ENCODE measurements at regions not wholly inside any gene's neighbourhood (a gene's known extent, or its start where the extent isn't known, plus 50 kb on each side); places are given as distances from the start of the nearest gene placed in this dataset.

- no peaks in the 10 kb centered on the region for H3K4me1 ChIP-seq (replicated peaks)
- no peaks in the 10 kb centered on the region for H3K9me3 ChIP-seq (replicated peaks)
- no peaks in the 10 kb centered on the region for H3K36me3 ChIP-seq
- no peak overlapping the region for H3K27ac ChIP-seq
- no peak overlapping the region for H3K4me3 ChIP-seq
- no peaks in the 10 kb centered on the region for H3K27me3 ChIP-seq (replicated peaks)
- no peak for DNase-seq (ENCODE audit: low read depth in 1 of 2, low spot score in 2 of 2)
These were observed 388.4 kb upstream of the RASGEF1B start for GRCh38 chr4:81860111-81860510.

- no peak overlapping the region for H3K27ac ChIP-seq
- H3K4me1 ChIP-seq (replicated peaks), result no peaks in the 10 kb centered on the region
- H3K27me3 ChIP-seq (replicated peaks), result no peaks in the 10 kb centered on the region
- no peak for DNase-seq (ENCODE audit: low read depth in 1 of 2, low spot score in 2 of 2)
- no peak overlapping the region for H3K4me3 ChIP-seq
- no peaks in the 10 kb centered on the region for H3K36me3 ChIP-seq
- H3K9me3 ChIP-seq (replicated peaks), result no peaks in the 10 kb centered on the region
These were observed 382.7 kb upstream of the RASGEF1B start for GRCh38 chr4:81854406-81854805.

GRCh38 chr4:81852031-81852715 is 380.5 kb upstream of the RASGEF1B start:
- Histone ChIP-seq H3K9me3 (replicated peaks) (no peaks in the 10 kb centered on the region), H3K4me1 (replicated peaks) (no peaks in the 10 kb centered on the region), H3K36me3 (no peaks in the 10 kb centered on the region), H3K27ac (no peak overlapping the region), H3K4me3 (no peak overlapping the region), H3K27me3 (replicated peaks) (no peaks in the 10 kb centered on the region)
- DNase-seq (ENCODE audit: low read depth in 1 of 2, low spot score in 2 of 2), result no peak

DNA sequence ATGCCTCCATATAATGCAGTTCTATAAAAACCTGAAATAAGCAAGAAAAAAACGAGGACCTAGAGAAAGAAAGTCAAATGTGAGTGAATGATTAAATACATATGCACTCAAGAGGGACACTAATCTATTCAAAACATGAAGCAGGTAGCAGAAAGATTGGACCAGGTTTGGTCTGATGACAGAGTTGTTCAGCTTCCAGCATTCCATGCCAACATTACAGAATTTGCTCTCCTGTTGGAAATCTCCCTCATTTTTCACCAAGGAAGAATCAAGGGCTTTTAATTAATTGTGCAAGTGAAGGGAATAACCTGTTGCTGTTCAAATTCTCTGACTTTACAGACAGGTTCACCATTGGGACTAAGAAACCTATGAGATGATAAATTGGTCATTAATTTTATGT is 379.0 kb upstream of the RASGEF1B start:
- no peaks in the 10 kb centered on the region for H3K27me3 ChIP-seq (replicated peaks)
- no peak for DNase-seq (ENCODE audit: low read depth in 1 of 2, low spot score in 2 of 2)
- H3K36me3 ChIP-seq, result no peaks in the 10 kb centered on the region
- no peaks in the 10 kb centered on the region for H3K9me3 ChIP-seq (replicated peaks)
- no peak overlapping the region for H3K4me3 ChIP-seq
- no peak overlapping the region for H3K27ac ChIP-seq
- H3K4me1 ChIP-seq (replicated peaks), result no peaks in the 10 kb centered on the region

DNA sequence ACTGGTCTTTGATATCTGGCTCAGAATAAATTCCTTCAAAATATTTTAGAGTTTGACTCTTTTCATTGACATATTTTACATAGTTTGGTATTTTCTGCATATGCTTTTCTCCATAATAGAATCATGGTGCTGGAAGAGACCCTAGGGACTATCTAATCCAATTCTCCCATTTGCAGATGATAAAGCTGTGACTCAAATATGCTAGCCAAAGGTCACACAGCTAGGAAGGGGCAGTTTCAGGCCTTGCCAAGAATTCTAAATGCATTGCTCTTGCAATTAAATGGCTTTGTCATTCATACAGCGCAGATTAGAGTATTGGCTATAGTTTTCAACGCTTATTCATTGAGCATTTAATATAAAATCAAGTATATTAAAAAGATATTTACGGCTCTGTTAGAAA is 374.1 kb upstream of the RASGEF1B start:
- no peaks in the 10 kb centered on the region for H3K9me3 ChIP-seq (replicated peaks)
- no peaks in the 10 kb centered on the region for H3K36me3 ChIP-seq
- no peaks in the 10 kb centered on the region for H3K4me1 ChIP-seq (replicated peaks)
- H3K27me3 ChIP-seq (replicated peaks), result 0 out of 2 replicates have a peak, but pooled peaks cover 3% of the 10 kb centered on the region
- no peak overlapping the region for H3K4me3 ChIP-seq
- no peak for DNase-seq (ENCODE audit: low read depth in 1 of 2, low spot score in 2 of 2)
- H3K27ac ChIP-seq, result no peak overlapping the region

GRCh38 chr4:81845273-81845672 is 373.6 kb upstream of the RASGEF1B start:
- DNase-seq (ENCODE audit: low read depth in 1 of 2, low spot score in 2 of 2), result no peak
- H3K27ac ChIP-seq, result no peak overlapping the region
- no peaks in the 10 kb centered on the region for H3K4me1 ChIP-seq (replicated peaks)

GRCh38 chr4:81844717-81845116 is 373.0 kb upstream of the RASGEF1B start:
- Histone ChIP-seq H3K36me3 (no peaks in the 10 kb centered on the region), H3K4me3 (no peak overlapping the region), H3K9me3 (replicated peaks) (no peaks in the 10 kb centered on the region), H3K27me3 (replicated peaks) (0 out of 2 replicates have a peak, but pooled peaks cover 3% of the 10 kb centered on the region), H3K4me1 (replicated peaks) (no peaks in the 10 kb centered on the region), H3K27ac (no peak overlapping the region)
- peak; percentile 43 to 44 for DNase-seq (ENCODE audit: low read depth in 1 of 2, low spot score in 2 of 2)

More at GRCh38 chr4:81845273-81845672, 373.6 kb upstream of the RASGEF1B start:
- Histone ChIP-seq H3K36me3 (no peaks in the 10 kb centered on the region), H3K4me3 (no peak overlapping the region), H3K27me3 (replicated peaks) (0 out of 2 replicates have a peak, but pooled peaks cover 3% of the 10 kb centered on the region), H3K9me3 (replicated peaks) (no peaks in the 10 kb centered on the region)

DNA sequence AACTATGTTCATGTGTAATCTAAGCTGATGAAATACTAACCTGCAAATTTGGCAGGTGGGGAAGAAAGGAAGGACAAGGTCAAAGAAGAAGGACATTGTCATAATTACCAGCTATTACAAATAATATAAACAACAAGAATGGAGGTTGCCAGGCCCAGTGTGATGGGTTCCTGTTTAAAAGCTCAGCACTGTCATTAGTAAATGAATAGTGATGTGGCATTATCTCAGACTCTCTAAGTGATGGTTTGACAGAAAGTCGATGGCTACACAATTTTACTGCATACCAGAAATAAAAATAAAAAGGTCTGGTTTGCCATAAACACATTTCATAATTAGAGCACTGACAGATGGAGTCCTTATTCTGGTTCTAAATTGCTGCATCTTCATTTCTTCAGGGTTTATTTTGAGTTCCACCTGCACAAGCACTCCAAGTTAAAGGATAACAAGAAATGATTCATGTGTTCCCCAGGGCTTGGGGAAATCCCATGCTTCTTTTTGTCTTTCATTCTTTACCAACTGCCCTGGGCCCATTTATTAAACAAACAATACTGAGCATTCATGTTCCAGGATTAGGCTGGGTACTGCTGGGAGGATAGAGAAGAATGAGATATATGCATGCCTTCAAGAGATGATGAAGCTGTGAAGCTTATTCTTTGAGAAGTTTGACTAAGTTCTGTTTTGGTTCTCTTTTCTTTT is 367.8 kb upstream of the RASGEF1B start:
- H3K27ac ChIP-seq, result no peak overlapping the region
- H3K9me3 ChIP-seq (replicated peaks), result no peaks in the 10 kb centered on the region
- H3K36me3 ChIP-seq, result no peaks in the 10 kb centered on the region
- H3K4me3 ChIP-seq, result no peak overlapping the region
- DNase-seq (ENCODE audit: low read depth in 1 of 2, low spot score in 2 of 2), result no peak
- no peaks in the 10 kb centered on the region for H3K4me1 ChIP-seq (replicated peaks)
- 0 out of 2 replicates have a peak, but pooled peaks cover 3% of the 10 kb centered on the region for H3K27me3 ChIP-seq (replicated peaks)

GRCh38 chr4:81838586-81838985 is 366.9 kb upstream of the RASGEF1B start:
- Histone ChIP-seq H3K36me3 (no peaks in the 10 kb centered on the region), H3K9me3 (replicated peaks) (no peaks in the 10 kb centered on the region), H3K27me3 (replicated peaks) (0 out of 2 replicates have a peak, but pooled peaks cover 3% of the 10 kb centered on the region), H3K4me3 (no peak overlapping the region), H3K4me1 (replicated peaks) (no peaks in the 10 kb centered on the region), H3K27ac (no peak overlapping the region)
- DNase-seq (ENCODE audit: low read depth in 1 of 2, low spot score in 2 of 2), result no peak

- H3K4me1 ChIP-seq (replicated peaks), result no peaks in the 10 kb centered on the region
- H3K4me3 ChIP-seq, result no peak overlapping the region
- H3K36me3 ChIP-seq, result no peaks in the 10 kb centered on the region
- H3K9me3 ChIP-seq (replicated peaks), result no peaks in the 10 kb centered on the region
- 0 out of 2 replicates have a peak, but pooled peaks cover under 1% of the 10 kb centered on the region for H3K27me3 ChIP-seq (replicated peaks)
- H3K27ac ChIP-seq, result no peak overlapping the region
- DNase-seq (ENCODE audit: low read depth in 1 of 2, low spot score in 2 of 2), result no peak
These were observed 365.0 kb upstream of the RASGEF1B start for GRCh38 chr4:81836716-81837115.

DNA sequence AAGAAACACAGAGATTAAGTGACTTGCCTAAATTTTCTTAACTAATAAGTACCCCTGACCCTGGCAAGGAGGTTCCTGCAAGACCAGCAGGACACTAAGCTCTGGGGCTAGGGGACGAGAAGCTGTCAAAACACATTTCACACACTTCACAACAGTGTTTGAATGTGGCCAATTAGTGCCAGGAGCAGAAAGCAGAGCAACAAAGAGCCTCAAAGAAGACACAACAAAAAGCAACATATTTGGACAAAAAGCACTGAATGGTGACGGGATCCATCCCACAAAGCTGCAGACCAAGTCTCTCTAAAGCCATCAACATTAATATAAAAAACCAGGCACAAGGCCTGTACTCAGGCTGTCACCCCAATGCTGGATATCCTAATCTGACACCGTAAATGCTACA is 361.9 kb upstream of the RASGEF1B start:
- no peaks in the 10 kb centered on the region for H3K36me3 ChIP-seq
- H3K9me3 ChIP-seq (replicated peaks), result no peaks in the 10 kb centered on the region
- no peak overlapping the region for H3K4me3 ChIP-seq
- DNase-seq (ENCODE audit: low read depth in 1 of 2, low spot score in 2 of 2), result no peak
- no peaks in the 10 kb centered on the region for H3K27me3 ChIP-seq (replicated peaks)
- no peaks in the 10 kb centered on the region for H3K4me1 ChIP-seq (replicated peaks)
- H3K27ac ChIP-seq, result no peak overlapping the region

- Histone ChIP-seq H3K4me3 (no peak overlapping the region), H3K9me3 (replicated peaks) (no peaks in the 10 kb centered on the region), H3K27ac (no peak overlapping the region), H3K4me1 (replicated peaks) (no peaks in the 10 kb centered on the region), H3K36me3 (no peaks in the 10 kb centered on the region), H3K27me3 (replicated peaks) (no peaks in the 10 kb centered on the region)
- DNase-seq (ENCODE audit: low read depth in 1 of 2, low spot score in 2 of 2), result no peak
These were observed 357.3 kb upstream of the RASGEF1B start for GRCh38 chr4:81828991-81829390.

DNA sequence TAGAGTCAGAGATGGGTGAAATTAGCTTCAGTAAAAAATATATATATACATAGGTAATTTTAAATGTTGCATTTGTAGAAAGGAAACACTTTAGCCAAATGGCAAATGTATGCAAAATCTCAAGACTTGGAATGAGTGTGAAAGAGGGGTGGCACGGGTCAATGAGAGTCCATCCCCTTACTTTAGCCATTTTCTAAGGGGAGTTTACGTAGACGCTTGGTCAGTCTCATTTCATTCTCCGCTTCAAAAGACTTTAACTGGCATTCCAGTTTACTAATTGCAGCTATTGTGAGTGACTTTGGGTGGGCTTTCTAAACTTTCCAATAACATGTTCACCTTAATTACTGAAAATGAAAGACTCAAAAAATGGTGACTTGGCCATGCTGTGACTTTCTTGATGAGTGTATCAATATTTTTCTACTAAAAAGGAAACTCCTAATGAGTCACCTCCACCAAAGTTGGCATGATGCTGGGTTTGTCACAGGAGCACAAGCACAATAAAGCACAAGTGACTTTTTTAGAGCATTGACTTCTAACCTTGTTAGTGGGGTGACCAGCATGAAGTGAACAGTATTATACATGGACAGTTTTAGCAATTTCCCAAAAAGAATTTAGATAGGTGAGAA is 356.0 kb upstream of the RASGEF1B start:
- H3K4me1 ChIP-seq (replicated peaks), result no peaks in the 10 kb centered on the region
- no peak overlapping the region for H3K4me3 ChIP-seq
- no peak for DNase-seq (ENCODE audit: low read depth in 1 of 2, low spot score in 2 of 2)
- H3K27me3 ChIP-seq (replicated peaks), result no peaks in the 10 kb centered on the region
- no peaks in the 10 kb centered on the region for H3K9me3 ChIP-seq (replicated peaks)
- H3K27ac ChIP-seq, result no peak overlapping the region
- H3K36me3 ChIP-seq, result no peaks in the 10 kb centered on the region

DNA sequence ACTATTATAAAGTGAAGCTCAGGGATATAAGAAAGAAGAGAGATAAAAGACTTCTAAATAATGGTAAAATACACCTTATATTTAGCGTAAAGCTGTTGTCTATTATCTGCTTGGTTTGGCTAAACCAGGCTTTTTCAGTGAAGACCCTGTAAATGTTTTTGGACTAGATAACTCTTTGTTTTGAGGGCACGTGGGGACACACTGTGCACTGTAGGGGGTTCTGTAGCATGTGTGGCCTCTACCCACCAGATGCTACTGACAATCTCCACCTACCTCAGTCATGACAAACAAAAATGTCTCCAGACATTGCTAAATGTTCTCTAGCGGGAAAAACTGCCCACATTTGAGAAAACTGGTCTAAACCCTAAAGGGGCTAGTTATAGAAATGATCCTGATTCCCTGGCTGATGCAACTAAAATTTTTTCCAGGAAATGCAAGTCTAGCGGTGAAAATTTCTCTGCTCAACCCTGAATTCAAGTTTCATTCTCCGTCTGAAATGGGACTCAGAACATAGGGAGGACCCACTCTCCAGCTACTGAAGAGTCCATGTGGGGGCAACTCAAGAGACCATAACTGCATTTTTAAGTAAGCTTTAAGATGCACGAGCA is 355.2 kb upstream of the RASGEF1B start:
- DNase-seq (ENCODE audit: low read depth in 1 of 2, low spot score in 2 of 2), result no peak
- Histone ChIP-seq H3K9me3 (replicated peaks) (no peaks in the 10 kb centered on the region), H3K36me3 (no peaks in the 10 kb centered on the region), H3K27ac (no peak overlapping the region), H3K4me3 (no peak overlapping the region), H3K4me1 (replicated peaks) (no peaks in the 10 kb centered on the region), H3K27me3 (replicated peaks) (no peaks in the 10 kb centered on the region)
